ENCODE measurements at regions not wholly inside any gene's neighbourhood (a gene's known extent, or its start where the extent isn't known, plus 50 kb on each side); places are given as distances from the start of the nearest gene placed in this dataset.
A peak's percentile ranks its signal among the peaks of the same experiment; 100 is the strongest.
"Not testable (repeated sequence)": the region's sequence is repeated elsewhere in the genome, so short reads cannot be mapped to it uniquely, and the experiment has no call there.

- no peak for DNase-seq
Measured at GRCh38 chr4:36610628-36611027, 329.2 kb downstream of the DTHD1 start.

- DNase-seq, result not testable (repeated sequence)
Measured at GRCh38 chr4:36613142-36613541, 331.7 kb downstream of the DTHD1 start.

- DNase-seq, result no peak
Measured at GRCh38 chr4:36614011-36614410, 332.6 kb downstream of the DTHD1 start.

GRCh38 chr4:36618102-36618501 lies 336.7 kb downstream of the DTHD1 start:
- no peak for DNase-seq

- no peak for DNase-seq
Measured at GRCh38 chr4:36624030-36624429, 342.6 kb downstream of the DTHD1 start.

- DNase-seq, result no peak
Measured at GRCh38 chr4:36638273-36638811, 356.9 kb downstream of the DTHD1 start.

- DNase-seq, result no peak
Measured at GRCh38 chr4:36640876-36641275, 359.5 kb downstream of the DTHD1 start.

GRCh38 chr4:36651253-36651652 lies 369.8 kb downstream of the DTHD1 start:
- peak; percentile 71 for DNase-seq

- no peak for DNase-seq
Measured at GRCh38 chr4:36652857-36653256, 371.4 kb downstream of the DTHD1 start.

GRCh38 chr4:36665985-36666527 lies 384.6 kb downstream of the DTHD1 start:
- DNase-seq, result no peak

GRCh38 chr4:36675436-36675835 lies 394.0 kb downstream of the DTHD1 start:
- DNase-seq, result no peak

- no peak for DNase-seq
Measured at GRCh38 chr4:36676139-36677050, 395.0 kb downstream of the DTHD1 start.

- no peak for DNase-seq
Measured at GRCh38 chr4:36677112-36677511, 395.7 kb downstream of the DTHD1 start.

GRCh38 chr4:36677874-36678273 lies 396.5 kb downstream of the DTHD1 start:
- DNase-seq, result no peak

GRCh38 chr4:36687681-36688080 lies 406.3 kb downstream of the DTHD1 start:
- DNase-seq, result no peak

- DNase-seq, result no peak
Measured at GRCh38 chr4:36692586-36692985, 411.2 kb downstream of the DTHD1 start.

GRCh38 chr4:36702245-36702644 lies 420.8 kb downstream of the DTHD1 start:
- no peak for DNase-seq

- DNase-seq, result no peak
Measured at GRCh38 chr4:36704289-36704688, 422.9 kb downstream of the DTHD1 start.

- DNase-seq, result no peak
Measured at GRCh38 chr4:36709991-36710390, 428.6 kb downstream of the DTHD1 start.

GRCh38 chr4:36712013-36712412 lies 430.6 kb downstream of the DTHD1 start:
- no peak for DNase-seq

- no peak for DNase-seq
Measured at GRCh38 chr4:36716874-36717273, 435.5 kb downstream of the DTHD1 start.

- DNase-seq, result no peak
Measured at GRCh38 chr4:36719425-36719824, 438.0 kb downstream of the DTHD1 start.

- no peak for DNase-seq
Measured at GRCh38 chr4:36722986-36723385, 441.6 kb downstream of the DTHD1 start.

GRCh38 chr4:36734334-36734733 lies 452.9 kb downstream of the DTHD1 start:
- DNase-seq, result no peak

Measured in activated CD4-positive, alpha-beta T cell treated with anti-CD3 and anti-CD28 coated beads, Interleukin-2, amount 50 U/mL, for 16 hours (primary cell).